Breast epithelium (tissue), 3 donors: ENCODE measurements at regions not wholly inside any gene's neighbourhood (a gene's known extent, or its start where the extent isn't known, plus 50 kb on each side); places are given as distances from the start of the nearest gene placed in this dataset.

Source experiments
- CTCF ChIP-seq, 3 donors: fragments of 450-650 bp; IDR thresholded peaks; one replicate each; pipeline ENCODE4 v1.5.1; 2016 to 2017; ENCODE audit warnings: antibody characterized with exemption in 3 of 3, mild to moderate bottlenecking in 3 of 3, moderate library complexity in 3 of 3
- POLR2AphosphoS5 ChIP-seq, 3 donors: sonication (generic); formaldehyde crosslinking; IDR thresholded peaks; one replicate each; pipeline ENCODE4 v1.6.1; 2017; ENCODE audit warnings: antibody characterized with exemption in 3 of 3

GRCh38 chr2:150209746-150210145, 277.7 kb downstream of the RND3 start:
- TF ChIP-seq CTCF (IDR thresholded peaks at IDR 0.05) (no peak), POLR2AphosphoS5 (IDR thresholded peaks at IDR 0.05) (no peak)
